GM12878 (cell line): ENCODE measurements at regions not wholly inside any gene's neighbourhood (a gene's known extent, or its start where the extent isn't known, plus 50 kb on each side); places are given as distances from the start of the nearest gene placed in this dataset.

Experiments
- ATAC-seq: fragments of 200-7000 bp; cut with Tn5 transposase; 3 replicates; pipeline ENCODE4 v1.9.1; 2020; ENCODE audit warnings: mild to moderate bottlenecking, moderate library complexity
- BruUV-seq: library from RNA; stranded (reverse); fragments of 400-500 nt; replicated peaks from 2 replicates; lab custom pipeline; 2021; lab: Mats Ljungman, UMichigan
- CTCF ChIA-PET: fragments of 300-600 bp; sonication (Branson Sonifier 250); formaldehyde crosslinking; extraction: SDS; loops from one replicate; lab custom pipeline; 2021; ENCODE audit warnings: inconsistent platforms; lab: Yijun Ruan, JAX
- POLR2A ChIA-PET: fragments of 350-600 bp; formaldehyde crosslinking; extraction: SDS; loops from one replicate; lab custom pipeline; 2021; ENCODE audit warnings: inconsistent platforms; lab: Charles Lee
- RAD21 ChIA-PET: fragments of 300-600 bp; sonication (Branson Sonifier 250); formaldehyde crosslinking; loops from one replicate; lab custom pipeline; 2023; ENCODE audit warnings: antibody characterized with exemption; ENCODE audit not compliant: unreplicated experiment; lab: Charles Lee
- SMC1A ChIA-PET: fragments of 300-600 bp; sonication (Branson Sonifier 250); formaldehyde crosslinking; loops from one replicate; lab custom pipeline; 2023; ENCODE audit not compliant: unreplicated experiment, uncharacterized antibody; lab: Charles Lee
- DNase-seq: peaks from one replicate; pipeline ENCODE4 v3.0.0-alpha.2; 2011; ENCODE audit warnings: low read depth, low spot score
- FAIRE-seq: peaks from 3 replicates; lab custom pipeline; 2011; peaks lifted over from hg19 to GRCh38; lab: Jason Lieb, UNC
- H2AFZ ChIP-seq: 2 replicates; pipeline ENCODE4 v1.6.0; 2011; ENCODE audit warnings: low read depth, low read length, control low read depth; ENCODE audit not compliant: control insufficient read depth
- H3K27ac ChIP-seq: 2 replicates; pipeline ENCODE4 v1.5.1; 2011; ENCODE audit warnings: control low read depth; ENCODE audit not compliant: control insufficient read depth, insufficient read depth
- H3K27me3 ChIP-seq, 2 experiments: replicated peaks in 1 of 2; 2 replicates each; pipeline versions ENCODE4 v1.6.0 to v1.6.1; 2011; ENCODE audit warnings: low read length in 1 of 2; ENCODE audit not compliant: control insufficient read depth in 2 of 2, insufficient read depth in 2 of 2
- H3K36me3 ChIP-seq, 2 experiments: 2 replicates each; pipeline ENCODE4 v1.5.1; 2011; ENCODE audit warnings: low read length in 1 of 2; ENCODE audit not compliant: control insufficient read depth in 2 of 2, insufficient read depth in 2 of 2
- H3K4me1 ChIP-seq: 2 replicates; pipeline ENCODE4 v1.6.1; 2011; ENCODE audit warnings: mild to moderate bottlenecking, low read length, moderate library complexity, mixed read lengths; ENCODE audit not compliant: control insufficient read depth, insufficient read depth
- H3K4me2 ChIP-seq: 2 replicates; pipeline ENCODE4 v1.6.0; 2011; ENCODE audit warnings: control low read depth; ENCODE audit not compliant: control insufficient read depth, insufficient read depth
- H3K4me3 ChIP-seq: fragments of 200-600 bp; sonication (generic); 2 replicates; pipeline ENCODE4 v1.5.1; 2016
- H3K79me2 ChIP-seq: 2 replicates; pipeline ENCODE4 v1.6.0; 2011; ENCODE audit warnings: low read length; ENCODE audit not compliant: control insufficient read depth, insufficient read depth
- H3K9ac ChIP-seq: 2 replicates; pipeline ENCODE4 v1.8.0; 2011; ENCODE audit warnings: low read length, control low read depth, mixed read lengths; ENCODE audit not compliant: control insufficient read depth, insufficient read depth
- H3K9me3 ChIP-seq: replicated peaks from 3 replicates; pipeline ENCODE4 v1.5.1; 2011; ENCODE audit warnings: mild to moderate bottlenecking, low read length; ENCODE audit not compliant: control insufficient read depth, insufficient read depth
- H4K20me1 ChIP-seq: 2 replicates; pipeline ENCODE4 v1.6.0; 2011; ENCODE audit not compliant: control insufficient read depth, insufficient read depth
- ATF2 ChIP-seq: IDR thresholded peaks from 2 replicates; pipeline ENCODE4 v1.6.1; 2012; ENCODE audit warnings: low read length, inconsistent platforms
- ATF7 ChIP-seq: fragments of 450-650 bp; IDR thresholded peaks from 2 replicates; pipeline ENCODE4 v1.6.1; 2016; ENCODE audit warnings: low read depth, mild to moderate bottlenecking
- BMI1 ChIP-seq: fragments of 450-650 bp; IDR thresholded peaks from 2 replicates; pipeline ENCODE4 v1.6.1; 2016; ENCODE audit warnings: mild to moderate bottlenecking, moderate library complexity, borderline replicate concordance
- CBX3 ChIP-seq: fragments of 200-600 bp; sonication (generic); IDR thresholded peaks from 2 replicates; pipeline ENCODE4 v1.6.1; 2016; ENCODE audit warnings: low read depth, borderline replicate concordance
- MEF2B ChIP-seq: fragments of 450-650 bp; IDR thresholded peaks from 2 replicates; pipeline ENCODE4 v1.6.1; 2018; ENCODE audit warnings: mild to moderate bottlenecking, moderate library complexity; ENCODE audit not compliant: partially characterized antibody, poor library complexity, severe bottlenecking
- MTA2 ChIP-seq: fragments of 450-650 bp; IDR thresholded peaks from 2 replicates; pipeline ENCODE4 v1.6.1; 2016; ENCODE audit warnings: low read depth, mild to moderate bottlenecking, moderate library complexity
- RAD21 ChIP-seq: IDR thresholded peaks from 2 replicates; pipeline ENCODE4 v1.6.1; 2011; ENCODE audit warnings: mild to moderate bottlenecking, low read depth, low read length, moderate library complexity; ENCODE audit not compliant: insufficient read depth
- RUNX3 ChIP-seq: IDR thresholded peaks from 2 replicates; pipeline ENCODE4 v1.6.1; 2012; ENCODE audit warnings: low read length, inconsistent platforms
- YBX1 ChIP-seq: fragments of 450-650 bp; IDR thresholded peaks from 2 replicates; pipeline ENCODE4 v1.6.1; 2016; ENCODE audit warnings: antibody characterized with exemption
- WGBS: methylation state at CpG from one replicate; pipeline ENCODE4 v1.1.6; 2016; ENCODE audit warnings: low lambda C conversion rate; ENCODE audit not compliant: insufficient replicate concordance, insufficient coverage; ENCODE audit errors: missing lambda C conversion rate; 5-methylcytosine and 5-hydroxymethylcytosine counted together
- in situ Hi-C: fragments of 300-500 bp; cut with MboI; formaldehyde crosslinking; loops from 9 replicates; pipeline ENCODE4 v1.14.3; 2018; ENCODE audit warnings: mixed read lengths
- intact Hi-C: fragments of 100-400 bp; cut with micrococcal nuclease; formaldehyde crosslinking; loops from one replicate; pipeline ENCODE4 v1.14.2; 2022; ENCODE audit not compliant: unreplicated experiment

- TF ChIP-seq YBX1 (no peak), CBX3 (no peak), MTA2 (no peak), RAD21 (no peak), BMI1 (no peak)
- TF ChIP-seq, all 136 proteins: peak for 0
These were observed 344.9 kb downstream of the RND3 start (continued) for GRCh38 chr2:150142561-150142960.

- Histone ChIP-seq H2AFZ (no peak overlapping the region), H3K27me3 (no peaks in the 10 kb centered on the region), H3K9me3 (no peaks in the 10 kb centered on the region; the same call in 2 of the 3 replicates), H4K20me1 (no peaks in the 10 kb centered on the region), H3K4me2 (no peak overlapping the region), H3K4me1 (no peaks in the 10 kb centered on the region), H3K4me3 (no peak overlapping the region), H3K9ac (no peak overlapping the region), H3K36me3 (no peaks in the 10 kb centered on the region), H3K79me2 (no peaks in the 10 kb centered on the region), H3K27ac (no peak overlapping the region)
- FAIRE-seq (no peak), DNase-seq (no peak), ATAC-seq (peak; percentile 71)
- no peak for TF ChIP-seq MEF2B
- TF ChIP-seq ATF2: 0 out of 2 replicates have a peak, but pooled peaks have one; percentile 36
- peak; percentile 38; the same call in 1 of the 2 replicates for TF ChIP-seq RUNX3
- TF ChIP-seq ATF7: peak; percentile 46; the same call in 1 of the 2 replicates
- RAD21 ChIA-PET: interaction anchor here (0.6 to 1.6 kb wide), 2 partner anchors 14 to 427 kb away, joined by 4 read pairs; no protein-coding TSS in a partner anchor
- SMC1A ChIA-PET: interaction anchor here (0.7 to 1.5 kb wide), 3 partner anchors 8 to 15 kb away, joined by 3 to 5 read pairs (median 3); no protein-coding TSS in a partner anchor
- BruUV-seq: no TSS peak
- POLR2A ChIA-PET: no interaction called here
- in situ Hi-C loops (no loop called here), intact Hi-C loops (no loop called here)
- WGBS: 1% methylated on average over 4 of the region's 4 CpGs
- CTCF ChIA-PET: interaction anchor here (1.1 to 1.3 kb wide), 2 partner anchors 11 to 284 kb away, joined by 3 to 4 read pairs; no protein-coding TSS in a partner anchor
These were observed 346.1 kb downstream of the RND3 start for GRCh38 chr2:150141226-150142001.
